Mucosa of descending colon (tissue), 3 donors: ENCODE measurements at regions not wholly inside any gene's neighbourhood (a gene's known extent, or its start where the extent isn't known, plus 50 kb on each side); places are given as distances from the start of the nearest gene placed in this dataset.

Source experiments
- ATAC-seq: fragments of 200-7000 bp; cut with Tn5 transposase; one replicate; pipeline ENCODE4 v1.9.1; 2020; ENCODE audit warnings: mild to moderate bottlenecking, moderate library complexity
- DNase-seq, 3 donors: peaks; one replicate each; pipeline ENCODE4 v3.0.0-alpha.2; 2020
- H3K36me3 ChIP-seq: fragments of 200-600 bp; one replicate; pipeline ENCODE4 v1.8.0; 2021; ENCODE audit warnings: low read depth, mild to moderate bottlenecking
- H3K4me1 ChIP-seq: fragments of 200-600 bp; one replicate; pipeline ENCODE4 v1.8.0; 2021; ENCODE audit warnings: low read depth, mild to moderate bottlenecking
- H3K4me3 ChIP-seq: fragments of 200-600 bp; one replicate; pipeline ENCODE4 v1.8.0; 2021; ENCODE audit warnings: mild to moderate bottlenecking
- H3K9me3 ChIP-seq: fragments of 200-600 bp; one replicate; pipeline ENCODE4 v1.8.0; 2021; ENCODE audit warnings: mild to moderate bottlenecking
- intact Hi-C, 2 donors: fragments of 100-400 bp; cut with DNase I in 1 of 2; cut with micrococcal nuclease in 1 of 2; formaldehyde crosslinking; loops; one replicate each; pipeline versions ENCODE4 v1.11.0 to v1.11.1; 2022; cut with DNase I, micrococcal nuclease
- TF ChIP-seq, protein P1 (sequence below): fragments of 200-600 bp; IDR thresholded peaks from one replicate; pipeline ENCODE4 v1.8.0; 2022; ENCODE audit warnings: antibody characterized with exemption, mild to moderate bottlenecking
- donor health status: DM: no; HTN: no; CAD: no; lungs with moderate emphysema.
- donor health status: DM: no; HTN: no; CAD: no.
- donor health status: DM: no; HTN: yes; CAD: no.

- TF ChIP-seq, protein P1, sequence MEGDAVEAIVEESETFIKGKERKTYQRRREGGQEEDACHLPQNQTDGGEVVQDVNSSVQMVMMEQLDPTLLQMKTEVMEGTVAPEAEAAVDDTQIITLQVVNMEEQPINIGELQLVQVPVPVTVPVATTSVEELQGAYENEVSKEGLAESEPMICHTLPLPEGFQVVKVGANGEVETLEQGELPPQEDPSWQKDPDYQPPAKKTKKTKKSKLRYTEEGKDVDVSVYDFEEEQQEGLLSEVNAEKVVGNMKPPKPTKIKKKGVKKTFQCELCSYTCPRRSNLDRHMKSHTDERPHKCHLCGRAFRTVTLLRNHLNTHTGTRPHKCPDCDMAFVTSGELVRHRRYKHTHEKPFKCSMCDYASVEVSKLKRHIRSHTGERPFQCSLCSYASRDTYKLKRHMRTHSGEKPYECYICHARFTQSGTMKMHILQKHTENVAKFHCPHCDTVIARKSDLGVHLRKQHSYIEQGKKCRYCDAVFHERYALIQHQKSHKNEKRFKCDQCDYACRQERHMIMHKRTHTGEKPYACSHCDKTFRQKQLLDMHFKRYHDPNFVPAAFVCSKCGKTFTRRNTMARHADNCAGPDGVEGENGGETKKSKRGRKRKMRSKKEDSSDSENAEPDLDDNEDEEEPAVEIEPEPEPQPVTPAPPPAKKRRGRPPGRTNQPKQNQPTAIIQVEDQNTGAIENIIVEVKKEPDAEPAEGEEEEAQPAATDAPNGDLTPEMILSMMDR: no peak
- Histone ChIP-seq H3K4me3 (no peak overlapping the region), H3K36me3 (no peaks in the 10 kb centered on the region), H3K4me1 (no peaks in the 10 kb centered on the region), H3K9me3 (no peaks in the 10 kb centered on the region)
- no peak for DNase-seq
- intact Hi-C loops: no loop called here
- ATAC-seq: no peak
Measured at GRCh38 chr22:48654492-48654891, 1173.2 kb downstream of the BRD1 start.

DNA sequence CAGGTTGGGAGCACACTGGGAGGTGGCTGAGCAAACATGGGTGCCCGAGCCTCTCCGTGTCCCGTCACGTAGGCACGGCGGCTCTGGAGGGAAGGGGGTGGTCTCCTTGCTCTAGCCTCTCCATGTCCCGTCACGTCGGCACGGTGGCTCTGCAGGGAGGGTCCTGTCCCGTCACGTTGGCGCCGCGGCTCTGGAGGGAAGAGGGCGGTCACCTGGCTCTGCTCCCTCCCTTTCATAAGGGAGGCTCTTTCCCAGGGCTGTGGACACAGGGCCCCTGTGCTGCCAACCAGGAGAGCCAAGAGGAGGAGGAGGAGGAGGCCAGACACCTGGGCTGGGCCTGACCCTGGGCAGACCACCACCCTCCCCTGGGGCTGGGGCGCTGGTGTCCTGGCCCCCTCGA is 1173.7 kb downstream of the BRD1 start:
- DNase-seq (no peak), ATAC-seq (no peak)
- Histone ChIP-seq H3K4me1 (no peaks in the 10 kb centered on the region), H3K9me3 (no peaks in the 10 kb centered on the region), H3K4me3 (no peak overlapping the region), H3K36me3 (no peaks in the 10 kb centered on the region)
- intact Hi-C loops: no loop called here
- TF ChIP-seq, protein P1: no peak

GRCh38 chr22:48653306-48653705 is 1174.4 kb downstream of the BRD1 start:
- Histone ChIP-seq H3K36me3 (no peaks in the 10 kb centered on the region), H3K4me1 (no peaks in the 10 kb centered on the region), H3K4me3 (no peak overlapping the region), H3K9me3 (no peaks in the 10 kb centered on the region)
- DNase-seq: no peak
- intact Hi-C loops: no loop called here
- TF ChIP-seq, protein P1: no peak
- no peak for ATAC-seq

- intact Hi-C loops: no loop called here
- ATAC-seq: no peak
- H3K4me3 ChIP-seq: no peak overlapping the region
Measured at GRCh38 chr22:48652796-48653195, 1174.9 kb downstream of the BRD1 start.

DNA sequence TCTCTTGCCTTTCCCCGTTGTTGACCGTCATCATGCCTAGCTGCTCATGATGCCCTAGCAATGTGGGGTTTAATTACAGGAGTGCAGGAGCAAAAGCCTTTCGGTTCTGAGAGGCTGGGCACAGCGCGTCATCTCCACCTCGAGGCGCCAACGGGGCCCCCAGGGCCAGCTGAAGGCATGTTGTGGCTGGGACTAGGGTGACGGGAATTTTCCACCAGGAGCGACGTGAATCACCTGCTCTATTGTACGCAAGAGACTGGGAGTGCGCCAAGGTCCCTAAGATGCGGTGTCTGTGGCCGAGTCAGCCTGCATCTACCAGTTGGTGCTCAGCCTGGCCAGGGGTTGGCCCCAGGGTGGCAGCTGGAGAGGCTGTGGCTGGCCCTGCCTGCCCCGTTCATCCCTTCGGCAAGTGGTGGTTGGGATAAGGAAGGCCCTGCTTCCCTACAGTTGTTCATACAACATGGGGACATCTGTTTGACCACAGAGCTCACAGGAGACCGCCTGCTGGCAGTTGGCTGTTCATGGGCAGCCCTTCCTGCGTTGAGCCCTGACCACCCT is 1175.6 kb downstream of the BRD1 start:
- H3K4me3 ChIP-seq: no peak overlapping the region
- H3K4me1 ChIP-seq: no peaks in the 10 kb centered on the region
- no peak for ATAC-seq
- no peak for DNase-seq
- intact Hi-C loops: no loop called here
- H3K9me3 ChIP-seq: no peaks in the 10 kb centered on the region
- TF ChIP-seq, protein P1: no peak
- H3K36me3 ChIP-seq: no peaks in the 10 kb centered on the region

More at GRCh38 chr22:48652796-48653195, 1174.9 kb downstream of the BRD1 start:
- TF ChIP-seq, protein P1: no peak
- Histone ChIP-seq H3K36me3 (no peaks in the 10 kb centered on the region), H3K4me1 (no peaks in the 10 kb centered on the region), H3K9me3 (no peaks in the 10 kb centered on the region)
- no peak for DNase-seq
